HepG2 (cell line): ENCODE measurements at regions not wholly inside any gene's neighbourhood (a gene's known extent, or its start where the extent isn't known, plus 50 kb on each side); places are given as distances from the start of the nearest gene placed in this dataset.
A peak's percentile ranks its signal among the peaks of the same experiment; 100 is the strongest.

Source experiments
- ATAC-seq: fragments of 200-7000 bp; cut with Tn5 transposase; 3 replicates; pipeline ENCODE4 v1.9.1; 2020; ENCODE audit warnings: mild to moderate bottlenecking, moderate library complexity
- BruUV-seq: library from RNA; stranded (reverse); fragments of 400-500 nt; replicated peaks from 2 replicates; lab custom pipeline; 2021; lab: Mats Ljungman, UMichigan
- CTCF ChIA-PET: fragments of 300-600 bp; formaldehyde crosslinking; extraction: SDS; loops from one replicate; lab custom pipeline; 2021; ENCODE audit warnings: low total read pairs, inconsistent platforms, low intra/inter-chr PET ratio; lab: Yijun Ruan, JAX
- POLR2A ChIA-PET: fragments of 350-600 bp; sonication (Branson Sonifier 250); formaldehyde crosslinking; loops from one replicate; lab custom pipeline; 2020; ENCODE audit warnings: antibody characterized with exemption, inconsistent platforms; lab: Yijun Ruan, JAX
- DNase-seq: peaks from one replicate; pipeline ENCODE4 v3.0.0-alpha.2; 2015; ENCODE audit warnings: low spot score
- FAIRE-seq: peaks from 3 replicates; lab custom pipeline; 2011; peaks lifted over from hg19 to GRCh38; lab: Jason Lieb, UNC
- H2AFZ ChIP-seq: one replicate; pipeline ENCODE4 v1.6.1; 2011; ENCODE audit warnings: low read length, inconsistent platforms
- H3K27ac ChIP-seq: fragments of 300-600 bp; 3 replicates; pipeline ENCODE4 v1.8.0; 2011; ENCODE audit warnings: mixed run types, mild to moderate bottlenecking, mixed read lengths, low read length, inconsistent platforms; ENCODE audit not compliant: insufficient read depth; ENCODE audit errors: extremely low read length
- H3K27me3 ChIP-seq, 2 experiments: fragments of 200-600 bp in 1 of 2; 2 replicates in 1 of 2; 3 replicates in 1 of 2; pipeline versions ENCODE4 v1.6.0 to v1.8.0; 2011; ENCODE audit warnings: low read length in 2 of 2, mild to moderate bottlenecking in 2 of 2, moderate library complexity in 2 of 2, inconsistent platforms in 1 of 2; ENCODE audit not compliant: insufficient read depth in 2 of 2, control insufficient read depth in 1 of 2
- H3K36me3 ChIP-seq, 2 experiments: fragments of 200-600 bp in 1 of 2; replicated peaks in 1 of 2; 2 replicates in 1 of 2; 3 replicates in 1 of 2; pipeline versions ENCODE4 v1.5.1 to v1.8.0; 2011; ENCODE audit warnings: low read length in 2 of 2, inconsistent platforms in 1 of 2; ENCODE audit not compliant: insufficient read depth in 2 of 2, control insufficient read depth in 1 of 2
- H3K4me1 ChIP-seq: 2 replicates; pipeline ENCODE4 v1.5.1; 2012; ENCODE audit warnings: low read length, inconsistent platforms; ENCODE audit not compliant: insufficient read depth
- H3K4me2 ChIP-seq: 2 replicates; pipeline ENCODE4 v1.6.0; 2011; ENCODE audit warnings: low read depth, low read length, inconsistent platforms
- H3K4me3 ChIP-seq, 3 experiments: fragments of 200-600 bp in 1 of 3; sonication (generic), shearing (Covaris generic) in 1 of 3; replicated peaks in 1 of 3; 2 replicates each; pipeline ENCODE4 v1.5.1; 2011 to 2016; ENCODE audit warnings: low read length in 3 of 3, inconsistent platforms in 2 of 3, low read depth in 2 of 3, mild to moderate bottlenecking in 2 of 3, control low read depth in 1 of 3, mixed read lengths in 1 of 3; ENCODE audit not compliant: insufficient read depth in 1 of 3
- H3K79me2 ChIP-seq: one replicate; pipeline ENCODE4 v1.6.1; 2011; ENCODE audit warnings: low read length, inconsistent platforms; ENCODE audit not compliant: insufficient read depth
- H3K9ac ChIP-seq: 2 replicates; pipeline ENCODE4 v1.6.0; 2011; ENCODE audit warnings: mild to moderate bottlenecking, low read depth, low read length, inconsistent platforms; ENCODE audit not compliant: insufficient read depth
- H3K9me3 ChIP-seq: 2 replicates; pipeline ENCODE4 v1.5.1; 2012; ENCODE audit warnings: mild to moderate bottlenecking, low read length
- H4K20me1 ChIP-seq: 2 replicates; pipeline ENCODE4 v1.6.0; 2011; ENCODE audit warnings: inconsistent platforms, mild to moderate bottlenecking, low read length, moderate library complexity; ENCODE audit not compliant: insufficient read depth
- ATF7 ChIP-seq, 2 experiments: fragments of 450-650 bp in 1 of 2; sonication (generic) in 1 of 2; formaldehyde crosslinking in 1 of 2; IDR thresholded peaks; 2 replicates each; pipeline versions ENCODE4 v1.4.0 to v1.6.1; 2016 to 2020; ENCODE audit warnings: antibody characterized with exemption in 1 of 2, mild to moderate bottlenecking in 1 of 2, missing genetic modification reagents in 1 of 2
- CREB1 ChIP-seq, 2 experiments: fragments of 450-650 bp in 1 of 2; IDR thresholded peaks; 2 replicates each; pipeline ENCODE4 v1.6.1; 2016 to 2017; ENCODE audit warnings: control low read depth in 1 of 2, mild to moderate bottlenecking in 1 of 2, missing compliant biosample characterization in 1 of 2, missing genetic modification characterization in 1 of 2
- MIXL1 ChIP-seq: IDR thresholded peaks from 2 replicates; pipeline ENCODE4 v1.6.1; 2016
- NR3C1 ChIP-seq: sonication (generic); formaldehyde crosslinking; IDR thresholded peaks from 2 replicates; pipeline ENCODE4 v1.4.0; 2020; ENCODE audit warnings: missing genetic modification reagents
- PREB ChIP-seq: sonication (generic); formaldehyde crosslinking; IDR thresholded peaks from 2 replicates; pipeline ENCODE4 v1.4.0; 2020; ENCODE audit warnings: missing genetic modification reagents
- RBM39 ChIP-seq: fragments of 200-400 bp; formaldehyde crosslinking; IDR thresholded peaks from one replicate; pipeline ENCODE4 v1.6.1; 2018; ENCODE audit warnings: antibody characterized with exemption, mild to moderate bottlenecking, low read depth, low read length; ENCODE audit not compliant: poor library complexity, severe bottlenecking
- SETDB1 ChIP-seq: sonication (generic); formaldehyde crosslinking; IDR thresholded peaks from 2 replicates; pipeline ENCODE4 v1.5.1; 2020; ENCODE audit warnings: missing genetic modification reagents, mild to moderate bottlenecking, borderline replicate concordance
- ZKSCAN5 ChIP-seq: sonication (generic); formaldehyde crosslinking; IDR thresholded peaks from 2 replicates; pipeline ENCODE4 v1.5.1; 2020; ENCODE audit warnings: mild to moderate bottlenecking, missing genetic modification reagents
- ZKSCAN8 ChIP-seq: IDR thresholded peaks from 2 replicates; pipeline ENCODE4 v1.6.1; 2016; ENCODE audit warnings: borderline replicate concordance, missing genetic modification reagents, missing compliant biosample characterization
- ZNF432 ChIP-seq: sonication (generic); formaldehyde crosslinking; IDR thresholded peaks from 2 replicates; pipeline ENCODE4 v1.5.0; 2020; ENCODE audit warnings: missing genetic modification reagents, mild to moderate bottlenecking, borderline replicate concordance
- ZNF687 ChIP-seq: sonication (generic); formaldehyde crosslinking; IDR thresholded peaks from 2 replicates; pipeline ENCODE4 v1.5.1; 2020; ENCODE audit warnings: mild to moderate bottlenecking, missing genetic modification reagents, moderate library complexity
- ZNF749 ChIP-seq: sonication (generic); formaldehyde crosslinking; IDR thresholded peaks from 2 replicates; pipeline ENCODE4 v1.8.0; 2022; ENCODE audit warnings: mild to moderate bottlenecking, missing genetic modification reagents, moderate library complexity, borderline replicate concordance
- ZZZ3 ChIP-seq: sonication (generic); formaldehyde crosslinking; IDR thresholded peaks from 2 replicates; pipeline ENCODE4 v1.4.0; 2020; ENCODE audit warnings: missing genetic modification reagents, mild to moderate bottlenecking, borderline replicate concordance
- WGBS: methylation state at CpG from one replicate; pipeline ENCODE4 v1.1.6; 2017; ENCODE audit warnings: low lambda C conversion rate; 5-methylcytosine and 5-hydroxymethylcytosine counted together
- in situ Hi-C: cut with HindIII; loops from 2 replicates; pipeline ENCODE4 v1.10.0; 2017; ENCODE audit warnings: low pct_unique_long_range_greater_than_20kb; ENCODE audit not compliant: extremely low pct_ligation_motif_present
- intact Hi-C: fragments of 100-400 bp; cut with micrococcal nuclease; formaldehyde crosslinking; loops from one replicate; pipeline ENCODE4 v1.10.0; 2022; ENCODE audit not compliant: unreplicated experiment

GRCh38 chr2:7632420-7632819 lies 715.2 kb downstream of the RNF144A start:
- H3K4me3 ChIP-seq: no peak overlapping the region
- H3K9ac ChIP-seq: no peak overlapping the region
- H3K79me2 ChIP-seq: no peaks in the 10 kb centered on the region
- H3K4me1 ChIP-seq: no peaks in the 10 kb centered on the region
- TF ChIP-seq NR3C1 (CRISPR knock-in tag) (no peak), ATF7 (IDR thresholded peaks at IDR 0.05) (peak; percentile 97), ATF7 (CRISPR knock-in tag; IDR thresholded peaks at IDR 0.05) (no peak), CREB1 (IDR thresholded peaks at IDR 0.05) (peak; percentile 87), CREB1 (CRISPR knock-in tag; IDR thresholded peaks at IDR 0.05) (no peak)
- DNase-seq (no peak), FAIRE-seq (no peak), ATAC-seq (no peak)
- H3K27ac ChIP-seq: no peak overlapping the region
- H3K36me3 ChIP-seq: no peaks in the 10 kb centered on the region
- intact Hi-C loops (no loop called here), in situ Hi-C loops (no loop called here)
- ChIA-PET CTCF (no interaction called here), POLR2A (no interaction called here)
- 25% methylated on average over 4 of the region's 4 CpGs for WGBS
- H3K4me2 ChIP-seq: no peak overlapping the region
- H3K9me3 ChIP-seq: no peaks in the 10 kb centered on the region
- BruUV-seq: no TSS peak
- no peaks in the 10 kb centered on the region for H4K20me1 ChIP-seq
- no peak overlapping the region for H2AFZ ChIP-seq
- H3K27me3 ChIP-seq: no peaks in the 10 kb centered on the region; a peak in 1 of 5 replicates

GRCh38 chr2:7633566-7634153 lies 716.4 kb downstream of the RNF144A start:
- intact Hi-C loops: no loop called here
- Histone ChIP-seq H3K9ac (no peak overlapping the region), H3K36me3 (no peaks in the 10 kb centered on the region), H3K4me2 (no peak overlapping the region), H3K27me3 (no peaks in the 10 kb centered on the region; a peak in 1 of 5 replicates), H3K27ac (no peak overlapping the region), H4K20me1 (no peaks in the 10 kb centered on the region), H2AFZ (no peak overlapping the region), H3K4me1 (no peaks in the 10 kb centered on the region), H3K4me3 (no peak overlapping the region), H3K9me3 (no peaks in the 10 kb centered on the region), H3K79me2 (no peaks in the 10 kb centered on the region)
- no peak for ATAC-seq
- ChIA-PET CTCF (no interaction called here), POLR2A (no interaction called here)
- DNase-seq: no peak
- WGBS: 22% methylated on average over 7 of the region's 7 CpGs
- no TSS peak for BruUV-seq
- in situ Hi-C loops: no loop called here
- FAIRE-seq: no peak
- TF ChIP-seq ZKSCAN5 (CRISPR knock-in tag): no peak
- no peak for TF ChIP-seq ZNF432 (CRISPR knock-in tag)
- TF ChIP-seq ZKSCAN8 (CRISPR knock-in tag): no peak
- TF ChIP-seq ZZZ3: no peak
- no peak for TF ChIP-seq ZNF687 (CRISPR knock-in tag)
- TF ChIP-seq SETDB1 (CRISPR knock-in tag): no peak
- no peak for TF ChIP-seq ZNF749 (CRISPR knock-in tag)
- TF ChIP-seq RBM39: no peak
- no peak for TF ChIP-seq MIXL1 (CRISPR knock-in tag)
- TF ChIP-seq PREB (CRISPR knock-in tag): no peak
